Thymus (tissue), 11 donors: ENCODE measurements at regions not wholly inside any gene's neighbourhood (a gene's known extent, or its start where the extent isn't known, plus 50 kb on each side); places are given as distances from the start of the nearest gene placed in this dataset.

Experiments
- DNase-seq, 9 donors: peaks; one replicate each; pipeline ENCODE4 v3.0.0-alpha.2; 2013; ENCODE audit warnings: low spot score in 9 of 9, low read depth in 6 of 9, missing footprints in 1 of 9
- H3K27ac ChIP-seq, 2 donors: one replicate each; pipeline ENCODE4 v1.5.1; 2013; ENCODE audit warnings: control low read depth in 1 of 2, low read depth in 1 of 2, low read length in 1 of 2, mild to moderate bottlenecking in 1 of 2, moderate library complexity in 1 of 2
- H3K27me3 ChIP-seq, 2 donors: one replicate each; pipeline ENCODE4 v1.5.1; 2013; ENCODE audit warnings: low read length in 1 of 2; ENCODE audit not compliant: control insufficient read depth in 2 of 2, insufficient read depth in 1 of 2
- H3K36me3 ChIP-seq, 2 donors: one replicate each; pipeline ENCODE4 v1.5.1; 2013; ENCODE audit warnings: low read length in 1 of 2, mild to moderate bottlenecking in 1 of 2, moderate library complexity in 1 of 2; ENCODE audit not compliant: control insufficient read depth in 2 of 2, insufficient read depth in 2 of 2
- H3K4me1 ChIP-seq, 2 donors: one replicate each; pipeline ENCODE4 v1.5.1; 2013; ENCODE audit warnings: low read length in 2 of 2; ENCODE audit not compliant: control insufficient read depth in 2 of 2, insufficient read depth in 2 of 2
- H3K4me3 ChIP-seq, 2 donors: one replicate each; pipeline ENCODE4 v1.5.1; 2013; ENCODE audit warnings: low read length in 2 of 2, control low read depth in 1 of 2, mild to moderate bottlenecking in 1 of 2
- H3K9me3 ChIP-seq, 2 donors: one replicate each; pipeline ENCODE4 v1.5.1; 2013; ENCODE audit warnings: low read length in 1 of 2, mild to moderate bottlenecking in 1 of 2; ENCODE audit not compliant: control insufficient read depth in 2 of 2, insufficient read depth in 1 of 2
- WGBS: extraction: QIAGEN DNeasy Blood & Tissue Kit; methylation state at CpG from one replicate; pipeline ENCODE4 v1.1.7; 2013; 5-methylcytosine and 5-hydroxymethylcytosine counted together
- donor health status: healthy.

DNA sequence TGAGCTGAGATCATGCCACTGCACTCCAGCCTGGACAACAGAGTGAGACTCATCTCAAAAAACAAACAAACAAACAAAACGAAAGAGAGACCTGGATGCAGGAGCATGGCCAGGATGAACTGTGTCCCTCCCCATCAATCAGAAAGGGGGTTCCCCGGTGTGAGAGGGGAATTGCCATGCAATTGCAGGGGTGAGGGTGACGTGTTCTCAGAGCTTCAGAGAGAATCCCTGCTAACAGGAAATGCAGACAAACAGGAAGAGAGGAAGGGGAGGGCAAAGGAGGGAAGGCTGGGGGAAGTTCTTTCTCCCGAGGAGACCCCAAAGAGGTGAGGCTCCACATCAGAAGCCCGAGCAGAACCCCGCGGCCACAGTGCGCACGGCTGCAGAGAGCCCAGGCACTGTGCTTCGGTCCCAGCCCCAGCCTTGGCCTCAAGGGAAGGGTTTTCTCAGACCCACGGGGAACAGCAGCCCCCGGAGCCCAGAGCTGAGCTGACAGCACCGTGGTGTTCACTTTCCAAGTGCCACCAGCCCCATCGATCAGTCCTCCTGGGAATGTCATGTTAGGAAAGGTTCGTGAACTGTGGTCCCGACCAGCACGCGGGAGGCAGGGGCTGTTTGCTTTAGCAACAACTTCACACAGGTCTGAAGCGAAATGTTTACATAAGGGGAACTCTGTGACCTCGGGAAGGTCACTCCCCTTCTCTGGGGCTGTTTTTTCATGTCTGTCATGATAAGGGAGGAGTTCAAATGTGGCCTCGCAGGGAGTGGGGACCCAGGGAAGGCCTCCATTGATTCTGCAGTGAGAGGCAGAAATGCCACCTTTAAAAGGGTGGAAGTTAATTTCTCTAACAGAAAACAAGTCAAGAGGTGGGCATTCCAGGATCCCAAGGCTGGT, 108.0 kb upstream of the ANO1 start:
- Histone ChIP-seq H3K4me3 (no peak overlapping the region), H3K4me1 (peaks cover 0 to 2% of the 10 kb centered on the region in 2 donors), H3K27me3 (peaks cover 0 to 3% of the 10 kb centered on the region in 2 donors), H3K9me3 (no peaks in the 10 kb centered on the region), H3K27ac (no peak overlapping the region), H3K36me3 (no peaks in the 10 kb centered on the region)
- WGBS, result 29% methylated on average over 21 of the region's 21 CpGs
- peak in 2 of 9 donors; percentile 15 to 49 for DNase-seq

DNA sequence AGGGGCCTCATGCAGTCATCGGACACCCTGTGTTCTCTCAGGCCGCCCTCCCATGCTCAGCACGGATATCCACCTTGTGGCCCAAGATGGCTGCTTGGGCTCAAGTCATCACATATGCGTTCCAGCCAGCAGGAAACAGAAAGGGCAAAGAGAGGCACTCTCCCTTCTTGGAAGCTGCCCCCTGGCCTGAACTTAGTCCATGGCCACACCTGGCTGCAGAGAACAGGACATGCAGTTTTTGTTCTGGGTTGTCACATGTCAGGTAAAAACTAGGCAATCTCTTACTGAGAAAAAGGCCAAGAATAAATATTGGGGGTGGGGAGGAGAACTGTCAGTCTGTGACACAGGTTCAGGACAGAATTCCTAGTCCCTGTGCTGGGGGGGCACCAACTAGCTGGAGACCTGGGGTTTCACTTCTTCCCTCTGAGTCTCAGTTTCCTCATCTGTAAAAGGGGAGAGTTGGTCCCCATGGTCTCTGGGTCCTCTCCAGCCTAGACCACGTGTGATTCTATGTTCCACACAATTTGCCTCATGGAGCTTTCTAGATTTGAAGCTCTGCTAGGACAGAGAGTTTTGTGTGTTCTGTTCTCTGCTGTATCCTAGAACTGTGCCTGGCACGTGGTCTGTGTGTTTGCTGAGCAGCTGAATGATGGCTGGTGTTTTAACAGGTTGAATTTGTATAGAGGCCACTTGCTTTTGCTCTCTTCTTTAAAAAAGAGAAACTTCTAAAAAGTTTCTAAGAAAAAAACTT, 107.2 kb upstream of the ANO1 start:
- H3K4me1 ChIP-seq, result peaks cover 0 to 2% of the 10 kb centered on the region in 2 donors
- no peaks in the 10 kb centered on the region for H3K36me3 ChIP-seq
- no peak overlapping the region for H3K4me3 ChIP-seq
- H3K27me3 ChIP-seq, result peaks cover 0 to 3% of the 10 kb centered on the region in 2 donors
- no peaks in the 10 kb centered on the region for H3K9me3 ChIP-seq
- 93% methylated on average over 6 of the region's 6 CpGs for WGBS
- no peak overlapping the region for H3K27ac ChIP-seq
- no peak for DNase-seq

- H3K27ac ChIP-seq, result peak overlapping the region in 1 of 2 donors; percentile 79
- 90% methylated on average over 11 of the region's 11 CpGs for WGBS
- H3K27me3 ChIP-seq, result peaks cover 0 to 3% of the 10 kb centered on the region in 2 donors
- no peak overlapping the region for H3K4me3 ChIP-seq
- peaks cover 0 to 2% of the 10 kb centered on the region in 2 donors for H3K4me1 ChIP-seq
- H3K36me3 ChIP-seq, result no peaks in the 10 kb centered on the region
- DNase-seq, result peak in 1 of 9 donors; percentile 13
- H3K9me3 ChIP-seq, result no peaks in the 10 kb centered on the region
These were observed 106.4 kb upstream of the ANO1 start for GRCh38 chr11:69971741-69972140.

- peaks cover 0 to 2% of the 10 kb centered on the region in 2 donors for H3K4me1 ChIP-seq
- H3K27ac ChIP-seq, result peak overlapping the region; percentile 19 to 79
- WGBS, result 70% methylated on average over 15 of the region's 15 CpGs
- H3K4me3 ChIP-seq, result no peak overlapping the region
- DNase-seq, result peak in 7 of 9 donors; percentile 11 to 78 (median 45)
- no peaks in the 10 kb centered on the region for H3K9me3 ChIP-seq
- no peaks in the 10 kb centered on the region for H3K36me3 ChIP-seq
- H3K27me3 ChIP-seq, result peaks cover 0 to 3% of the 10 kb centered on the region in 2 donors
These were observed 105.7 kb upstream of the ANO1 start for GRCh38 chr11:69972351-69972802.

GRCh38 chr11:69974528-69974927, 103.6 kb upstream of the ANO1 start:
- Histone ChIP-seq H3K9me3 (no peaks in the 10 kb centered on the region), H3K27ac (no peak overlapping the region), H3K4me1 (peaks cover 0 to 2% of the 10 kb centered on the region in 2 donors), H3K4me3 (no peak overlapping the region), H3K27me3 (peaks cover 0 to 3% of the 10 kb centered on the region in 2 donors), H3K36me3 (no peaks in the 10 kb centered on the region)
- WGBS, result 96% methylated on average over 4 of the region's 4 CpGs
- DNase-seq, result no peak

- no peak for DNase-seq
- H3K4me3 ChIP-seq, result no peak overlapping the region
- H3K9me3 ChIP-seq, result no peaks in the 10 kb centered on the region
- H3K36me3 ChIP-seq, result no peaks in the 10 kb centered on the region
- no peak overlapping the region for H3K27ac ChIP-seq
- no peaks in the 10 kb centered on the region for H3K4me1 ChIP-seq
- no peaks in the 10 kb centered on the region for H3K27me3 ChIP-seq
- 94% methylated on average over 7 of the region's 7 CpGs for WGBS
These were observed 102.3 kb upstream of the ANO1 start for GRCh38 chr11:69975822-69976221.

GRCh38 chr11:69976794-69977193, 101.3 kb upstream of the ANO1 start:
- no peaks in the 10 kb centered on the region for H3K4me1 ChIP-seq
- H3K4me3 ChIP-seq, result no peak overlapping the region
- no peak for DNase-seq
- 92% methylated on average over 10 of the region's 10 CpGs for WGBS
- H3K27ac ChIP-seq, result no peak overlapping the region
- H3K36me3 ChIP-seq, result no peaks in the 10 kb centered on the region
- H3K9me3 ChIP-seq, result no peaks in the 10 kb centered on the region
- H3K27me3 ChIP-seq, result peaks cover 0 to 4% of the 10 kb centered on the region in 2 donors

GRCh38 chr11:69977951-69978350, 100.2 kb upstream of the ANO1 start:
- peaks cover under 1 to 13% of the 10 kb centered on the region in 2 donors for H3K27me3 ChIP-seq
- no peak overlapping the region for H3K27ac ChIP-seq
- no peaks in the 10 kb centered on the region for H3K4me1 ChIP-seq
- no peaks in the 10 kb centered on the region for H3K9me3 ChIP-seq
- no peaks in the 10 kb centered on the region for H3K36me3 ChIP-seq
- no peak for DNase-seq
- WGBS, result 91% methylated on average over 12 of the region's 12 CpGs
- no peak overlapping the region for H3K4me3 ChIP-seq
